Natural killer cell treated with Interleukin-12 subunit alpha and Interleukin-12 subunit beta and Interleukin-15 and Interleukin-18, amount 100 ng/mL, for 72 hours (primary cell): ENCODE measurements at regions not wholly inside any gene's neighbourhood (a gene's known extent, or its start where the extent isn't known, plus 50 kb on each side); places are given as distances from the start of the nearest gene placed in this dataset.

Experiments used
- ATAC-seq, 2 donors: fragments of 150-1000 bp; cut with Tn5 transposase in 1 of 2; sonication (Bioruptor Pico), chemical (Tn5 transposase) in 1 of 2; 2 replicates each; pipeline ENCODE4 v1.10.0; 2021
- DNase-seq: peaks from one replicate; pipeline ENCODE4 v3.0.0; 2022; ENCODE audit warnings: low spot score
- H3K27ac Mint-ChIP-seq, 2 donors: 1 replicate in 1 of 2; 2 replicates in 1 of 2; pipeline ENCODE4 v1.8.0; 2022; ENCODE audit warnings: mixed read lengths in 2 of 2, mild to moderate bottlenecking in 1 of 2, moderate library complexity in 1 of 2
- H3K27me3 Mint-ChIP-seq, 2 donors: 1 replicate in 1 of 2; 2 replicates in 1 of 2; pipeline ENCODE4 v1.8.0; 2022; ENCODE audit warnings: mixed read lengths in 2 of 2
- H3K36me3 Mint-ChIP-seq: one replicate; pipeline ENCODE4 v1.8.0; 2022; ENCODE audit warnings: mixed read lengths
- H3K4me1 Mint-ChIP-seq, 2 donors: 1 replicate in 1 of 2; 2 replicates in 1 of 2; pipeline ENCODE4 v1.8.0; 2022; ENCODE audit warnings: low read depth in 2 of 2, mixed read lengths in 2 of 2, mild to moderate bottlenecking in 1 of 2
- H3K4me3 Mint-ChIP-seq: one replicate; pipeline ENCODE4 v1.8.0; 2022; ENCODE audit warnings: mixed read lengths
- H3K9me3 Mint-ChIP-seq: 2 replicates; pipeline ENCODE4 v1.8.0; 2022; ENCODE audit warnings: mixed read lengths

- Mint-ChIP-seq H3K36me3 (no peaks in the 10 kb centered on the region), H3K4me1 (no peaks in the 10 kb centered on the region), H3K27me3 (peaks cover 33 to 49% of the 10 kb centered on the region in 2 donors), H3K4me3 (no peak overlapping the region), H3K9me3 (no peaks in the 10 kb centered on the region), H3K27ac (no peak overlapping the region)
- DNase-seq (no peak), ATAC-seq (no peak)
Observed at GRCh38 chr10:3249307-3249889, 76.8 kb upstream of the PITRM1 start.

- Mint-ChIP-seq H3K27me3 (peaks cover 26 to 43% of the 10 kb centered on the region in 2 donors), H3K9me3 (no peaks in the 10 kb centered on the region), H3K4me3 (no peak overlapping the region), H3K27ac (no peak overlapping the region), H3K4me1 (no peaks in the 10 kb centered on the region), H3K36me3 (no peaks in the 10 kb centered on the region)
- DNase-seq, result no peak
- peak in 1 of 2 donors; percentile 31 for ATAC-seq
Observed at GRCh38 chr10:3248526-3249306, 76.1 kb upstream of the PITRM1 start.

DNA sequence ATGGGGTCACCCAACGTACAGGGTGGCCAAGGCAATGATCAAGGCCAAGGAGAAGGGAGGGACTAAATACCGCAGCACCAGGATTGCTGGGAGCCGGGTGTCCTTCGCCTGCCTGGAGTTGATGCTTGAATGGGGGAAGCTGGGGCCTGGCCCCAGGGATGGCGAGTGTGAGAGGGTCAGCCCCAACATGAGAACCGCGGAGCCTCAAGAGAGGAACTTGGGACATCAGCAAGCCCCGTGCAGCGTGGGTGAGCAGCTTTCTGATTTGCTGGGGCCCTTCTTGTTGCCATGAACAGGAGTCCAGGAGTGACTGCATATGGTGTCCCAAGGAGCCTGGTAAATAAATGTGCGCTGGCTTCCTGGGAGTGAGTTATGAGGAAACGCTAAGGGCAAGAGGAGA lies 72.8 kb upstream of the PITRM1 start:
- Mint-ChIP-seq H3K27me3 (peaks cover 9 to 20% of the 10 kb centered on the region in 2 donors), H3K27ac (no peak overlapping the region), H3K4me1 (no peaks in the 10 kb centered on the region), H3K4me3 (no peak overlapping the region), H3K9me3 (no peaks in the 10 kb centered on the region), H3K36me3 (no peaks in the 10 kb centered on the region)
- DNase-seq (no peak), ATAC-seq (no peak)

DNA sequence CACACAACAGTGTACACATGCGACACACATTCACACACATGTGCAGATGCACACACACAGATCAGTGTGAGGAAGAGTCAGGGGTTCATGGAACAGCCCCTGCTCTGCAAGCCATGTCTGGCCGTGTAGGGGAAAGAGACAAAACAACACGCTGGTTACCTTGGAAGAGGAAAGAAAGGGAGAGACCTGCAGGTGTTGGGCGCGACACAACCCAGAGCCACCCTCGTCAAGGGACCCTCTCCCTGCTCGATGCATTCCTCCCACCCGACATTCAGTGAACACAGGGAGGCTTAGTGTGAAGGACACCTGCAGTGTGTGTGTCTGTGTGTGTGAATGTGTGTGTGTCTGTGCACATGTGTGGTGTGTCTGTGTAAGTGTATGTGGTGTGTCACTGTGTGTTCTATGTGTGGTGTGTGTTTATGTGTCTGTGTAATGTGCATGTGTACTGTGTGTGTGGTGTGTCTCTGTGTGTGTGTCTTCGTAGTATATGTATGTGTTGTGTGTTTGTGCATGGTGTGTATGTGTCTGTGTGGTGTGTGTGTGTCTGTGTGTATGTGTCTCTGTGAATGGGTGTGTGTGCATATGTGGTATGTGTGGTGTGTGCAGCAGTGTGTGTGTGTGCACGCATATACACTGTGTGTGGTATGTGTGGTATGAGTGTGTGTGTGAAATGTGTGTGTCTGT lies 69.5 kb upstream of the PITRM1 start:
- H3K27me3 Mint-ChIP-seq, result peaks cover 10 to 23% of the 10 kb centered on the region in 2 donors
- H3K27ac Mint-ChIP-seq, result no peak overlapping the region
- no peak overlapping the region for H3K4me3 Mint-ChIP-seq
- H3K9me3 Mint-ChIP-seq, result no peaks in the 10 kb centered on the region
- peaks cover 0 to 3% of the 10 kb centered on the region in 2 donors for H3K4me1 Mint-ChIP-seq
- no peak for DNase-seq
- no peaks in the 10 kb centered on the region for H3K36me3 Mint-ChIP-seq
- ATAC-seq, result no peak

DNA sequence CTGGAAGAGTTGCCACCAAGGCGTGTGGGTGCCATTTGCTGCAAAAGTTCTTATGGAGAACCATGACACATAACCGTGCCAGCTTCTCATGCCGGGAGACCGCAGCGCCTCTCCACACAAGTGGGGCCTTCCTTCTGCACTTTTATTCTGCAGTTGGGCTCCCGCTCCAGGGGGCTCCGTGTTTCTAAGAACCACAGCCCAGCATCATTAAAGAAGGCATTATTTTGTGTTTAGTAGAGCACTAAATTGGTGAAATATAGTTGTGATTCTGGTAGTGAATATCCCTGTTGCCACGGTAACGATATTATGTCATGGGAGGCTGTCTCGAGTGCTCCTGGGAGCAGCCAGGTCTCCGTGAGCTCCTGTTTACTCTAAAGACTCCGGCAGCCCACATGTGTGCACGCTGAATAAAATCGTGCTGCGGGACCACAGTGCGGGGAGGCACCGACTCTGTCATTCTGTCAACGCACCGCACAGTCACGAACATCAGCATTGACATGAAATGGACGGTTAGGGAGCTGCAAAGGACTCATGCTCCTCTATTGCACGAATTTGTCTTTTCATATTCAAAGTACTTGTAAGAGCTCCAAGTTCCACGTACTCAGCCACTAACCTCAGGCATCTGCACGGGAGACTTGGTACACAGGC lies 68.8 kb upstream of the PITRM1 start:
- no peak overlapping the region for H3K27ac Mint-ChIP-seq
- no peaks in the 10 kb centered on the region for H3K9me3 Mint-ChIP-seq
- no peak for ATAC-seq
- peaks cover 0 to 3% of the 10 kb centered on the region in 2 donors for H3K4me1 Mint-ChIP-seq
- no peak overlapping the region for H3K4me3 Mint-ChIP-seq
- peaks cover 14 to 23% of the 10 kb centered on the region in 2 donors for H3K27me3 Mint-ChIP-seq
- DNase-seq, result no peak
- H3K36me3 Mint-ChIP-seq, result no peaks in the 10 kb centered on the region

DNA sequence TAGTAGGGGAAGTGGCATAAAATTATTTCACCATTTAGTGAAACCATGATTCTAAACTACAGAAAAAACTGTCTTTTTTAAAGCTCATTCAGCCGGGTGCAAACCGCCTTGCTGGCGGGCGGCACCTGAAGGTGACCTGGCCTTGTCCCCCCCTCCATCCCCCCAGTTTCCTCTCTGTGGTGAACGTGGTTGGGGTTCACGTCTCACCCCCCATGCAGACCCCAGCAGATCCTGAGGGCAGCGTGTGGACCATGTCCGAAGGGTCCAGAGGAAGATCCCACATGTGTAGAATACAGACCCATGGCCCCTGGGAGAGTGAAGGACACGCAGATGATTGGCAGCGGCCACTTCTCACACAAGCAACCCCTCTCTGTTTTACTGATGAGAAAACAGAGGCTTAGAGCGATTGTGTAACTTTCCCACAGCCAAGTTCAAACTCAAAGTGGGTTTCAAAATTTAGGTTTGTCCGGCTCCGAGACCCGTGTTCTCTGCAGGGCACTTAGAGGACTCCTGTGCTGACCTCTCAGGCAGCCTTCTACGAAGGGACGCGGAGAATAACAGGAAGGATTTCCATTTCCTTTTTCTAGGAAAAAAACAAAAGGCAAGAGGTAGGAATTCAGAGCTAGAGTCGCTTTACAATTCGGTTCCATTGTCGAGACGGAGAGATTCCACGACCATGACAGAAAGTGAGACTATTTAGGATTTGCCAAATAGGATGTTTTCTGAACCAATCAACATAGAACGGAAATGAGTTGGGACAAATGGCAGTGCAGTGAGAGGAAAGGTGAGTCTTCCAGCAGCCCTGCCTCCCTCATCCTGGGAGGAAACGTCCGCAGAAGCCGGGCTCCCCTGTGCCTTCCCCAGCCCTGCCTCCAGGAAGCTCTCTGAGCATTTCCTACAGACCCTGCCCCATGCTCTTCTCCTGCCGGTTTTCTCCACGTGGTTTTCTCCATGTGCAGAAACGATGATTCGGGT lies 67.6 kb upstream of the PITRM1 start:
- peaks cover 0 to 3% of the 10 kb centered on the region in 2 donors for H3K4me1 Mint-ChIP-seq
- DNase-seq (no peak), ATAC-seq (peak in 1 of 2 donors; percentile 34)
- H3K9me3 Mint-ChIP-seq, result no peaks in the 10 kb centered on the region
- no peak overlapping the region for H3K27ac Mint-ChIP-seq
- H3K4me3 Mint-ChIP-seq, result no peak overlapping the region
- H3K27me3 Mint-ChIP-seq, result peaks cover 12 to 19% of the 10 kb centered on the region in 2 donors
- H3K36me3 Mint-ChIP-seq, result no peaks in the 10 kb centered on the region

- Mint-ChIP-seq H3K4me3 (no peak overlapping the region), H3K27ac (no peak overlapping the region), H3K4me1 (peaks cover 0 to 3% of the 10 kb centered on the region in 2 donors), H3K27me3 (peaks cover 10 to 17% of the 10 kb centered on the region in 2 donors), H3K9me3 (no peaks in the 10 kb centered on the region), H3K36me3 (no peaks in the 10 kb centered on the region)
- peak; percentile 71 to 82 for ATAC-seq
- DNase-seq, result peak; percentile 69
Observed at GRCh38 chr10:3239066-3239919, 66.7 kb upstream of the PITRM1 start.

- Mint-ChIP-seq H3K4me3 (no peak overlapping the region), H3K9me3 (no peaks in the 10 kb centered on the region), H3K4me1 (peaks cover 0 to 3% of the 10 kb centered on the region in 2 donors), H3K27ac (no peak overlapping the region), H3K27me3 (peaks cover 13 to 17% of the 10 kb centered on the region in 2 donors), H3K36me3 (no peaks in the 10 kb centered on the region)
- DNase-seq (no peak), ATAC-seq (no peak)
Observed at GRCh38 chr10:3238115-3238871, 65.7 kb upstream of the PITRM1 start.

DNA sequence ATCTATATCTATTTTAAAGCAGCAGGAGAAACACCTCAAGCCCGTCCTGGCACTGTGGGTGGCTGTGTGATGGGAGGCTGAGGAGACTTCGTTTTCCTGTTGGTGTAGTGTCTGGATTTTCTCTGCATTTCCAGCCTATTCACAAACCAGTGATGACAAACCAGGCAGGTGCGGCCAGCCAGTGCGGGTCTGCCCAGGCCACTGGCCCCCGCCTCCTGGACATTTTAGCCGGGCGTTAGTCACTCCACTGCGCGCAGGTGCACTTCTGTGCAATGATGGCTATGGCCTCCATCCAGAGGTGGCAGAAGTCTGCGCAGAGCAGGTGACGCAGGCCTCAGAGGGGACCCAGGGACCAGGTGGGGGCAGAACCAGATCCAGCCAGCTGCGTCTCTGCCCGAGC lies 64.9 kb upstream of the PITRM1 start:
- Mint-ChIP-seq H3K4me1 (peaks cover 0 to 3% of the 10 kb centered on the region in 2 donors), H3K9me3 (no peaks in the 10 kb centered on the region), H3K4me3 (no peak overlapping the region), H3K27ac (no peak overlapping the region), H3K27me3 (peaks cover 20 to 22% of the 10 kb centered on the region in 2 donors), H3K36me3 (no peaks in the 10 kb centered on the region)
- ATAC-seq (no peak), DNase-seq (no peak)

GRCh38 chr10:3236644-3237404 lies 64.2 kb upstream of the PITRM1 start:
- Mint-ChIP-seq H3K4me3 (no peak overlapping the region), H3K4me1 (peaks cover 0 to 3% of the 10 kb centered on the region in 2 donors), H3K9me3 (no peaks in the 10 kb centered on the region), H3K36me3 (no peaks in the 10 kb centered on the region), H3K27ac (peak overlapping the region in 1 of 2 donors; percentile 17), H3K27me3 (peaks cover 22 to 27% of the 10 kb centered on the region in 2 donors)
- DNase-seq (no peak), ATAC-seq (no peak)

GRCh38 chr10:3235996-3236510 lies 63.5 kb upstream of the PITRM1 start:
- Mint-ChIP-seq H3K27me3 (peaks cover 28 to 30% of the 10 kb centered on the region in 2 donors), H3K4me1 (peaks cover 0 to 3% of the 10 kb centered on the region in 2 donors), H3K9me3 (no peaks in the 10 kb centered on the region), H3K36me3 (no peaks in the 10 kb centered on the region), H3K4me3 (no peak overlapping the region), H3K27ac (no peak overlapping the region)
- DNase-seq, result no peak
- ATAC-seq, result no peak
